DND-41 (cell line): ENCODE measurements at regions not wholly inside any gene's neighbourhood (a gene's known extent, or its start where the extent isn't known, plus 50 kb on each side); places are given as distances from the start of the nearest gene placed in this dataset.

Experiments
- ATAC-seq: fragments of 200-7000 bp; cut with Tn5 transposase; 3 replicates; pipeline ENCODE4 v1.9.1; 2021; ENCODE audit warnings: low read depth; ENCODE audit not compliant: insufficient read depth
- DNase-seq: peaks from one replicate; pipeline ENCODE4 v3.0.0-alpha.2; 2020
- H2AFZ ChIP-seq: 2 replicates; pipeline ENCODE4 v1.6.0; 2012; ENCODE audit warnings: low read depth, low read length
- H3K27ac ChIP-seq: 2 replicates; pipeline ENCODE4 v1.5.1; 2012; ENCODE audit warnings: low read length, inconsistent platforms
- H3K27me3 ChIP-seq: fragments of 200-600 bp; sonication (generic); 2 replicates; pipeline ENCODE4 v1.6.0; 2012; ENCODE audit warnings: low read length, mild to moderate bottlenecking, inconsistent platforms; ENCODE audit not compliant: insufficient read depth, poor library complexity
- H3K36me3 ChIP-seq: 2 replicates; pipeline ENCODE4 v1.5.1; 2012; ENCODE audit warnings: low read length, inconsistent platforms; ENCODE audit not compliant: insufficient read depth
- H3K4me1 ChIP-seq: 2 replicates; pipeline ENCODE4 v1.5.1; 2012; ENCODE audit warnings: mild to moderate bottlenecking, low read length; ENCODE audit not compliant: insufficient read depth
- H3K4me2 ChIP-seq: 2 replicates; pipeline ENCODE4 v1.6.0; 2012; ENCODE audit warnings: mild to moderate bottlenecking, moderate library complexity, low read length, inconsistent platforms; ENCODE audit not compliant: insufficient read depth
- H3K4me3 ChIP-seq, 2 experiments: fragments of 200-600 bp in 1 of 2; shearing (Covaris generic) in 1 of 2; 2 replicates each; pipeline ENCODE4 v1.5.1; 2012 to 2016; ENCODE audit warnings: inconsistent platforms in 2 of 2, low read length in 2 of 2, mild to moderate bottlenecking in 2 of 2, low read depth in 1 of 2, moderate library complexity in 1 of 2
- H3K79me2 ChIP-seq: 2 replicates; pipeline ENCODE4 v1.6.0; 2012; ENCODE audit warnings: low read length, inconsistent platforms; ENCODE audit not compliant: insufficient read depth
- H3K9ac ChIP-seq: 2 replicates; pipeline ENCODE4 v1.6.0; 2012; ENCODE audit warnings: low read depth, mild to moderate bottlenecking, inconsistent platforms, low read length, moderate library complexity
- H3K9me3 ChIP-seq: 2 replicates; pipeline ENCODE4 v1.5.1; 2012; ENCODE audit warnings: low read length, moderate library complexity, mild to moderate bottlenecking, inconsistent platforms; ENCODE audit not compliant: insufficient read depth, severe bottlenecking
- H4K20me1 ChIP-seq: 2 replicates; pipeline ENCODE4 v1.6.0; 2012; ENCODE audit warnings: low read length; ENCODE audit not compliant: insufficient read depth
- CTCF ChIP-seq: IDR thresholded peaks from 2 replicates; pipeline ENCODE4 v1.5.1; 2012; ENCODE audit warnings: borderline replicate concordance, low read length, moderate library complexity, mild to moderate bottlenecking; ENCODE audit not compliant: poor library complexity, severe bottlenecking; ENCODE audit errors: extremely low read depth
- EZH2 ChIP-seq: IDR thresholded peaks from 3 replicates; pipeline ENCODE4 v1.6.1; 2012; ENCODE audit warnings: borderline replicate concordance, low read depth, mild to moderate bottlenecking, moderate library complexity, low read length, inconsistent platforms; ENCODE audit not compliant: severe bottlenecking

GRCh38 chr16:6382924-6383459 lies 949.7 kb upstream of the RBFOX1 start:
- H3K4me3 ChIP-seq = no peak overlapping the region
- H3K36me3 ChIP-seq = no peaks in the 10 kb centered on the region
- H2AFZ ChIP-seq = no peak overlapping the region
- no peaks in the 10 kb centered on the region for H4K20me1 ChIP-seq
- TF ChIP-seq CTCF = no peak
- TF ChIP-seq EZH2 = no peak
- no peaks in the 10 kb centered on the region for H3K9me3 ChIP-seq
- no peak overlapping the region for H3K27ac ChIP-seq
- H3K9ac ChIP-seq = no peak overlapping the region
- H3K27me3 ChIP-seq = no peaks in the 10 kb centered on the region
- H3K4me1 ChIP-seq = no peaks in the 10 kb centered on the region
- no peak for ATAC-seq
- DNase-seq = no peak
- H3K79me2 ChIP-seq = no peaks in the 10 kb centered on the region
- no peak overlapping the region for H3K4me2 ChIP-seq

- H3K4me3 ChIP-seq = no peak overlapping the region
- no peaks in the 10 kb centered on the region for H3K9me3 ChIP-seq
- H3K27ac ChIP-seq = no peak overlapping the region
- H2AFZ ChIP-seq = no peak overlapping the region
- H4K20me1 ChIP-seq = no peaks in the 10 kb centered on the region
- H3K4me2 ChIP-seq = no peak overlapping the region
- no peak for TF ChIP-seq EZH2
- no peak for TF ChIP-seq CTCF
- H3K27me3 ChIP-seq = no peaks in the 10 kb centered on the region
- no peak for DNase-seq
- no peak for ATAC-seq
- H3K4me1 ChIP-seq = no peaks in the 10 kb centered on the region
- H3K9ac ChIP-seq = no peak overlapping the region
- no peaks in the 10 kb centered on the region for H3K36me3 ChIP-seq
- H3K79me2 ChIP-seq = no peaks in the 10 kb centered on the region
Measured at GRCh38 chr16:6381896-6382295, 950.7 kb upstream of the RBFOX1 start.

GRCh38 chr16:6377956-6378355 lies 954.7 kb upstream of the RBFOX1 start:
- DNase-seq = no peak
- H3K9me3 ChIP-seq = no peaks in the 10 kb centered on the region

More at GRCh38 chr16:6377956-6378355, 954.7 kb upstream of the RBFOX1 start:
- H2AFZ ChIP-seq = no peak overlapping the region
- H3K79me2 ChIP-seq = no peaks in the 10 kb centered on the region
- ATAC-seq = no peak
- no peak overlapping the region for H3K4me2 ChIP-seq
- H3K36me3 ChIP-seq = no peaks in the 10 kb centered on the region
- H3K27ac ChIP-seq = no peak overlapping the region
- TF ChIP-seq CTCF (no peak), EZH2 (no peak)
- H3K27me3 ChIP-seq = no peaks in the 10 kb centered on the region
- no peaks in the 10 kb centered on the region for H4K20me1 ChIP-seq
- no peaks in the 10 kb centered on the region for H3K4me1 ChIP-seq
- no peak overlapping the region for H3K4me3 ChIP-seq
- H3K9ac ChIP-seq = no peak overlapping the region
